Stimulated activated CD4-positive, alpha-beta T cell treated with anti-CD3 and anti-CD28 coated beads, TNF-alpha, amount 100 ng/mL, for 24 hours (primary cell): ENCODE measurements at regions not wholly inside any gene's neighbourhood (a gene's known extent, or its start where the extent isn't known, plus 50 kb on each side); places are given as distances from the start of the nearest gene placed in this dataset.

Experiments
- DNase-seq, 3 experiments: peaks; one replicate each; pipeline ENCODE4 v3.0.0-alpha.2; 2020; ENCODE audit warnings: low read depth in 3 of 3

GRCh38 chr11:111444040-111444439, 65.0 kb upstream of the POU2AF1 start:
- DNase-seq, result no peak

- no peak for DNase-seq
These were observed 64.6 kb upstream of the POU2AF1 start for GRCh38 chr11:111443640-111444039.

GRCh38 chr11:111443032-111443431, 64.0 kb upstream of the POU2AF1 start:
- no peak for DNase-seq

- DNase-seq, result peak in 1 of 3 experiments; percentile 24
These were observed 62.4 kb upstream of the POU2AF1 start for GRCh38 chr11:111441443-111441842.

DNA sequence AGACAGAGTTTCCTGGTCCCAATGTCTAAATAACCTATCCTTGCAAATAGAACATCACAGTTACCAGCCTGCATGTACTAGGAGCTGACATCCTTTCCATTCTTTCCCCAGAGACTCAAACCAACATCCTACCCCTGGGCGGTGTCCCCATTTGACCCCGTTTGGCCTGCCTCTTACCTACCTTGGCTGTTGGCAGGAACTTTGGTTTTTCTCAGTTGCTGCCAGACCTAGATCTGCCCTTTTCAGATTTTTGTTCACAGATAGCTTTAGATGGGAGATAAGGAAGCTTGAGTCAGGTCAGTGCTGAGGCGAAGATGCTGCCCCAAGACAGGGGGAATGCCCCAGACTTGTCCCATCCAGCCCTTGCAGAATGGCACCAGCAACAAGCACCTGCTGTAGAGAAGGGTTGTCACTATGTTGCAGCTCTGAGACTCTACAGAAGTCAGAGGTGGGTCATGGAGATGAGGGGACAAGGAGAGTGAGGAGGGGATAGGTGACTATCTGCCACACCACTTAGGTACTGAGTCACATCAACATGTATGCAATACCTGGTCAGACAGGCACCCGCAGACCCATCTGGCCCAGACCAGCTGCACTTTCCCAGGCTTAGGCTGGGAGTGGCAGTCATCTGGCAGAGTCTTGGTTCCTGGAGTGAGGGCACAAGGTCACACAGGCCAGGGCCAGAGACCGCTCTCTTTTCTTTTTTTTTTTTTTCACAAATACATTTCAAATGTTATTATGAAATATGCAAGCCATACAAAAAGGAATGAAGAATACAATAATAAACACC, 61.5 kb upstream of the POU2AF1 start:
- no peak for DNase-seq

DNA sequence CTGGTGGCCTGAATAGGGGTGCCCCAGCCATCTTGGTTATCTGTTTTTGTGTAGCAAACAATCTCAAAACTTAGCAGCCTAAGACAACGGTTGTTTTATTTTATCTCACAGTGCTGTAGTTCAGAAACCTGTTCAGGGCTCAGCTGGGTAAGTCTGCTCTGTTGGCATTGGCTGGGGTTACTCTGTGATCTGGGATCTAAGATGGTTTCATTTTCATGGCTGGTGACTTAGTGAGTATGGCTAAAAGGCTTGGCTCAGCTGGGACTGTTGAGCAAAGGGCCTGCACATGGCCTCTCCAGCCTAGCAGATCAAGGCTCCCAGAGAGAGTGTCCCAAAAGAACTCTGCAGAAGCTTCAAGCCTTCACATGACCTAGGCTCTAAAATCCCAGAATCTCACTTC, 60.8 kb upstream of the POU2AF1 start:
- DNase-seq, result no peak

- DNase-seq, result no peak
These were observed 59.9 kb upstream of the POU2AF1 start for GRCh38 chr11:111438846-111439520.

- DNase-seq, result no peak
These were observed 59.1 kb upstream of the POU2AF1 start for GRCh38 chr11:111438168-111438567.

DNA sequence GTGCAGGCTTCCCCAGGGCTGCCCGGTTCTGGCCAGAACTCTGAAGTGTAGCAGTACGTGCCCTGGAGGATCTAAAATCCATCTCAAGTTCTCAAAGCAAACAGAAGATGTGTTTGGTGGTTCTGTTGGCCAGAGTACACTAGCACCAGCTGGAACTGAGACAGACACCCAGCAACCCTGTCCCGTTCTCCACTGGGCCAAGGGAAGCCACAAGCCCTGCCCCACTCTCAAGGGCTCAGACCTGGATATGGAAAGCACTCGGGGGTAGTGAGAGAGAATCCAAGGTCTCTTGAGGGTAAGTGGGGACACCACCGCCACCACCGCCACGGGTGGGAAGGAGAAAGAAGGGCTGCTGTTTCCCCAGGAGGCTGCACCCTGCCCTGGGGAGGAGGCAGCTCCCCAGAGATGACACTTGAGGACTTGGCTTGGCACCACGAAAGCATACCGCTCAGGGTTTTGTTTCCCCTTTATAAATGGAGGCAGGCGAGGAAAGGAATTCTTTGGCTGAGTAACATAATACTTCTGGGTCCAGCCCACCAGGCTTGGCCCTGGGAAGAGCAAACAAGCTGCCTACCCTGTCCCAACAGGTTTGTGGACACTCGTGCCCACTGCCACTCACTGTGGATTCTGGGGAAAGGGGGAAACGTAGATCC, 56.1 kb upstream of the POU2AF1 start:
- DNase-seq, result no peak

GRCh38 chr11:111429066-111429506, 50.0 kb upstream of the POU2AF1 start:
- peak; percentile 38 to 69 (median 39) for DNase-seq
